DND-41 (cell line): ENCODE measurements at regions not wholly inside any gene's neighbourhood (a gene's known extent, or its start where the extent isn't known, plus 50 kb on each side); places are given as distances from the start of the nearest gene placed in this dataset.
"Not testable (repeated sequence)": the region's sequence is repeated elsewhere in the genome, so short reads cannot be mapped to it uniquely, and the experiment has no call there.

Experiments used
- ATAC-seq: fragments of 200-7000 bp; cut with Tn5 transposase; 3 replicates; pipeline ENCODE4 v1.9.1; 2021; ENCODE audit warnings: low read depth; ENCODE audit not compliant: insufficient read depth
- DNase-seq: peaks from one replicate; pipeline ENCODE4 v3.0.0-alpha.2; 2020
- H2AFZ ChIP-seq: 2 replicates; pipeline ENCODE4 v1.6.0; 2012; ENCODE audit warnings: low read depth, low read length
- H3K27ac ChIP-seq: 2 replicates; pipeline ENCODE4 v1.5.1; 2012; ENCODE audit warnings: low read length, inconsistent platforms
- H3K27me3 ChIP-seq: fragments of 200-600 bp; sonication (generic); 2 replicates; pipeline ENCODE4 v1.6.0; 2012; ENCODE audit warnings: low read length, mild to moderate bottlenecking, inconsistent platforms; ENCODE audit not compliant: insufficient read depth, poor library complexity
- H3K36me3 ChIP-seq: 2 replicates; pipeline ENCODE4 v1.5.1; 2012; ENCODE audit warnings: low read length, inconsistent platforms; ENCODE audit not compliant: insufficient read depth
- H3K4me1 ChIP-seq: 2 replicates; pipeline ENCODE4 v1.5.1; 2012; ENCODE audit warnings: mild to moderate bottlenecking, low read length; ENCODE audit not compliant: insufficient read depth
- H3K4me2 ChIP-seq: 2 replicates; pipeline ENCODE4 v1.6.0; 2012; ENCODE audit warnings: mild to moderate bottlenecking, moderate library complexity, low read length, inconsistent platforms; ENCODE audit not compliant: insufficient read depth
- H3K4me3 ChIP-seq, 2 experiments: fragments of 200-600 bp in 1 of 2; shearing (Covaris generic) in 1 of 2; 2 replicates each; pipeline ENCODE4 v1.5.1; 2012 to 2016; ENCODE audit warnings: inconsistent platforms in 2 of 2, low read length in 2 of 2, mild to moderate bottlenecking in 2 of 2, low read depth in 1 of 2, moderate library complexity in 1 of 2
- H3K79me2 ChIP-seq: 2 replicates; pipeline ENCODE4 v1.6.0; 2012; ENCODE audit warnings: low read length, inconsistent platforms; ENCODE audit not compliant: insufficient read depth
- H3K9ac ChIP-seq: 2 replicates; pipeline ENCODE4 v1.6.0; 2012; ENCODE audit warnings: low read depth, mild to moderate bottlenecking, inconsistent platforms, low read length, moderate library complexity
- H3K9me3 ChIP-seq: 2 replicates; pipeline ENCODE4 v1.5.1; 2012; ENCODE audit warnings: low read length, moderate library complexity, mild to moderate bottlenecking, inconsistent platforms; ENCODE audit not compliant: insufficient read depth, severe bottlenecking
- H4K20me1 ChIP-seq: 2 replicates; pipeline ENCODE4 v1.6.0; 2012; ENCODE audit warnings: low read length; ENCODE audit not compliant: insufficient read depth

DNA sequence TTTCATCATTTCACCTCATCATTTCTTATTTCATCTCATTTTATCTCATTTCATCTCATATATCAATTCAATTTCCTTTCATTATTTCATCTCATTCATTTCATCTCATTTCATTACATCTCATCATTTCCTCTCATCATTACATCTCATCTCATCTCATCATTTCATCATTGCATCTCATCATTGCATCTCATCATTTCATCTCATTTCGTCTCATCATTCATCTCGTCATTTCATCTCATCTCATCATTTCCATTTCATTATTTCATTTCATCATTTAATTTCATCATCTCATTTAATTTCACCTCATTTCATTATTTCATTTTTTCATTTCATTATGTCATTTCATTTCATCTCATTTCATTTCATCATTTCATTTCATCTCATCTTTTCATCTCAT lies 168.5 kb upstream of the FAM72C start:
- not testable (repeated sequence) for H4K20me1 ChIP-seq, H2AFZ ChIP-seq, H3K4me1 ChIP-seq, H3K27ac ChIP-seq, H3K4me2 ChIP-seq, DNase-seq, ATAC-seq, H3K9me3 ChIP-seq, H3K27me3 ChIP-seq, H3K9ac ChIP-seq, H3K79me2 ChIP-seq, H3K4me3 ChIP-seq, H3K36me3 ChIP-seq

DNA sequence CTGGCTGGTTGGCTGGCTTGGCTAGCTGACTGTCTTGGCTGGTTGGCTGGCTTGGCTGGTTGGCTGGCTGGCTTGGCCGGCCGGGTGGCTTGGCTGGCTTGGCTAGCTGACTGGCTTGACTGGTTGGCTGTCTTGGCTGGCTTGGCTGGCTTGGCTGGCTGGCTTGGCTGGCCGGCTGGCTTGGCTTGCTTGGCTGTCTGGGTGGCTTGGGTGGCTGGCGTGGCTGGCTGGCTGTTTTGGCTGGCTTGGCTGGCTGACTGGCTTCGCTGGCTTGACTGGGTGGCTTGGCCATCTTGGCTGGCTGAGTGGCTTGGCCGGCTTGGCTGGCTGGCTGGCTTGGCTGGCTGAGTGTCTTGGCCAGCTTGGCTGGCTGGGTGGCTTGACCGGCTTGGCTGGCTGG lies 133.2 kb upstream of the FAM72C start:
- not testable (repeated sequence) for H2AFZ ChIP-seq, ATAC-seq

DNA sequence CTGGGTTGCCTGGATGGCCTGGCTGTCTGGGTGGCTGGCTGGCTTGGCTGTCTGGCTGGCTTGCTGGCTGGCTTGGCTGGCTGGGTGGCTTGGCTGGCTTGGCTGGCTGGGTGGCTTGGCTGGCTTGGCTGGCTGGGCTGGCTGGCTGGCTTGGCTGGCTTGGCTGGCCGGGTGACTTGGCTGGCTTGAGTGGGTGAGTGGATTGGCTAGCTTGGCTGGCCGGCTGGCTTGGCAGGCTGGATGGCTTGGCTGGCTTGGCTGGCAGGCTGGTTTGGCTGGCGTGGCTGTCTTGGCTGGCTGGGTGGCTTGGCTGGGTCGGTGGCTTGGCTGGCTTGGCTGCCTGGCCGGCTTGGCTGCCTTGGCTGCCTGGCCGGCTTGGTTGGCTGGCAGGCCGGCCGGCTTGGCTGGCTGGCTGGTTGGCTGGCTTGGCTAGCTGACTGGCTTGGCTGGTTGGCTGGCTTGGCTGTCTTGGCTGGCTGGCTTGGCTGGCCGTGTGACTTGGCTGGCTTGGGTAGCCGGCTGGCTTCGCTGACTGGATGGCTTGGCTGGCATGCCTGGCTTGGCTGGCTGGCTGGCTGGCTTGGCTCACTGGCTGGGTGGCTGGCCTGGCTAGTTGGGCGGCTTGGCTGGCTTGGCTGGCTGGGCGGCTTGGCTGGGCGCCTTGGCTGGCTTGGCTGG lies 132.4 kb upstream of the FAM72C start:
- H3K27me3 ChIP-seq, H3K9ac ChIP-seq, H3K4me3 ChIP-seq, H2AFZ ChIP-seq, H3K27ac ChIP-seq, H3K36me3 ChIP-seq, H3K79me2 ChIP-seq, H4K20me1 ChIP-seq, H3K4me1 ChIP-seq, ATAC-seq, H3K4me2 ChIP-seq: not testable (repeated sequence)
- H3K9me3 ChIP-seq, result peaks cover 10% of the 10 kb centered on the region
- DNase-seq, result peak; percentile 25

More for the DNA sequence above, 133.2 kb upstream of the FAM72C start:
- not testable (repeated sequence) for H3K4me1 ChIP-seq, H4K20me1 ChIP-seq, DNase-seq, H3K4me3 ChIP-seq, H3K79me2 ChIP-seq, H3K27me3 ChIP-seq, H3K36me3 ChIP-seq, H3K27ac ChIP-seq, H3K4me2 ChIP-seq, H3K9ac ChIP-seq
- H3K9me3 ChIP-seq, result peaks cover 10% of the 10 kb centered on the region

DNA sequence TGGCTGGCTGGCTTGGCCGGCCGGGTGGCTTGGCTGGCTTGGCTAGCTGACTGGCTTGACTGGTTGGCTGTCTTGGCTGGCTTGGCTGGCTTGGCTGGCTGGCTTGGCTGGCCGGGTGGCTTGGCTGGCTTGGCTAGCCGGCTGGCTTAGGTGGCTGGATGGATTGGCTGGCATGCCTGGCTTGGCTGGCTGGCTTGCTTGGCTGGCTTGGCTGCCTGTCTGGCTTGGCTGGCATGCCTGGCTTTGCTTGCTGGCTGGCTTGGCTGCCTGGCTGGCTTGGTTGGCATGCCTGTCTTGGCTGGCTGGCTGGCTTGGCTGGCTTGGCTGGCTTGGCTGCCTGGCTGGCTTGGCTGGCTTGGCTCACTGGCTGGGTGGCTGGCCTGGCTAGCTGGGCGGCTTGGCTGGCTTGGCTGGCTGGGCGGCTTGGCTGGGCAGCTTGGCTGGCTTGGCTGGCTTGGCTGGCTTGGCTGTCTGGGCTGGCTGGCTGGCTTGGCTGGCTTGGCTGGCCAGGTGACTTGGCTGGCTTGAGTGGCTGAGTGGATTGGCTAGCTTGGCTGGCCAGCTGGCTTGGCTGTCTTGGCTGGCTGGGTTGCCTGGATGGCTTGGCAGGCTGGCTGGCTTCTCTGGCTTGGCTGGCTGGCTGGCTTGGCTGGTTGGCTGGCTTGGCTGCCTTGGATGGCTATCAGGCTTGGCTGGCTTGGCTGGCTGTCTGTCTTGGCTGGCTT lies 131.5 kb upstream of the FAM72C start:
- not testable (repeated sequence) for H3K9ac ChIP-seq, H3K79me2 ChIP-seq, H3K4me2 ChIP-seq, H2AFZ ChIP-seq, H3K27me3 ChIP-seq, H3K4me3 ChIP-seq, H4K20me1 ChIP-seq, H3K4me1 ChIP-seq, ATAC-seq, H3K27ac ChIP-seq, H3K36me3 ChIP-seq
- H3K9me3 ChIP-seq, result peaks cover 10% of the 10 kb centered on the region
- DNase-seq, result peak; percentile 30

DNA sequence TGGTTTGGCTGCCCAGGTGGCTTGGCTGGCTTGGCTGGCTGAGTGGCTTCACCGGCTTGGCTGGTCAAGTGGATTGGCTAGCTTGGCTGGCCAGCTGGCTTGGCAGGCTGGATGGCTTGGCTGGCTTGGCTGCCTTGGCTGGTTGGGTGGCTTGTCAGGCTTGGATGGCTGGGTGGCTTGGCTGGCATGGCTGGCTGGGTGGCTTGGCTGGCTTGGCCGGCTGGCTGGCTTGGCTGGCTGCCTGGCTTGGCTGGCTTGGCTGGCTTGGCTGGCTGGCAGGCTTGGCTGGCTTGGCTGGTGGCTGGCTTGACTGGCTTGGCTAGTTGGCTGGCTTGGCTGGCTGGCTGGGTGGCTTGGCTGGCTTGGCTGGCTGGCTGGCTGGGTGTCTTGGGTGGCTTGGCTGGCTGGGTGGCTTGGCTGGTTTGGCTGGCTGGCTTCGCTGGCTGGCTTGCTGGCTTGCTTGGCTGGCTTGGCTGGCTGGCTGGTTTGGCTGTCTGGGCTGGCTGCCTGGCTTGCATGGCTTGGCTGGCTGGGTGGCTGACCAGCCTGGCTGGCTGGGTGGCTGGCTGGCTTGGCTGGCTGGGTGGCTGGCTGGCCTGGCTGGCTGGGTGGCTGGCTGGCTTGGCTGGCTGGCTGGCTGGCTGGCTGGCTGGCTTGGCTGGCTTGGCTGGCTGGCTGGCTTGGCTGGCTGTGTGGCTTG lies 130.4 kb upstream of the FAM72C start:
- H3K27ac ChIP-seq, H3K4me1 ChIP-seq, DNase-seq, H4K20me1 ChIP-seq, ATAC-seq, H3K79me2 ChIP-seq, H3K9ac ChIP-seq, H2AFZ ChIP-seq, H3K4me3 ChIP-seq, H3K27me3 ChIP-seq, H3K4me2 ChIP-seq, H3K36me3 ChIP-seq: not testable (repeated sequence)
- peaks cover 10% of the 10 kb centered on the region for H3K9me3 ChIP-seq
